ENCODE measurements at regions not wholly inside any gene's neighbourhood (a gene's known extent, or its start where the extent isn't known, plus 50 kb on each side); places are given as distances from the start of the nearest gene placed in this dataset.

GRCh38 chr6:98471444-98471843, 362.9 kb upstream of the POU3F2 start:
- no TSS peak for BruUV-seq (replicated peaks)
- TF ChIP-seq SP1 (IDR thresholded peaks at IDR 0.05; ENCODE audit: low read depth): no peak
- no peak for TF ChIP-seq EGR1 (IDR thresholded peaks at IDR 0.05; ENCODE audit: low read depth)

GRCh38 chr6:98477231-98477630, 357.1 kb upstream of the POU3F2 start:
- intact Hi-C loops (cut with micrococcal nuclease): no loop called here
- RAD21 ChIA-PET (ENCODE audit: low non-redundant PET in 1 of 2, low total read pairs in 2 of 2, uncharacterized antibody in 2 of 2, unreplicated experiment in 2 of 2): no interaction called here
- no peak for DNase-seq (ENCODE audit: low read depth, low spot score)
- no peaks in the 10 kb centered on the region for H3K79me2 ChIP-seq (ENCODE audit: insufficient read depth, low read length)
- no peak overlapping the region for H3K9ac ChIP-seq (ENCODE audit: low read length)
- no peak overlapping the region for H2AFZ ChIP-seq (ENCODE audit: low read depth, low read length, poor library complexity, severe bottlenecking)
- H3K9me2 ChIP-seq (ENCODE audit: insufficient read depth): no peaks in the 10 kb centered on the region
- no peak overlapping the region for H3K4me2 ChIP-seq (ENCODE audit: low read length)
- no TSS peak for BruUV-seq (replicated peaks)
- no peaks in the 10 kb centered on the region for H4K20me1 ChIP-seq (ENCODE audit: insufficient read depth)
- ATAC-seq: no peak
- H3K4me3 ChIP-seq (replicated peaks in 1 of 2; ENCODE audit: low read depth in 1 of 2, low read length in 2 of 2): no peak overlapping the region
- H3K27ac ChIP-seq (ENCODE audit: low read depth, low read length): no peak overlapping the region
- POLR2A ChIA-PET: no interaction called here
- no peaks in the 10 kb centered on the region for H3K9me3 ChIP-seq (ENCODE audit: control insufficient read depth in 1 of 2, insufficient read depth in 1 of 2, low read depth in 1 of 2, low read length in 2 of 2)
- H3K4me1 ChIP-seq (ENCODE audit: control insufficient read depth in 1 of 2, insufficient read depth in 2 of 2, low read length in 2 of 2): no peaks in the 10 kb centered on the region
- H3K27me3 ChIP-seq (ENCODE audit: insufficient read depth, low read length): no peaks in the 10 kb centered on the region
- no peaks in the 10 kb centered on the region for H3K36me3 ChIP-seq (ENCODE audit: control insufficient read depth in 1 of 2, insufficient read depth in 2 of 2, low read length in 2 of 2)
- CTCF ChIA-PET: no interaction called here
- TF ChIP-seq EGR1 (IDR thresholded peaks at IDR 0.05; ENCODE audit: low read depth) (no peak), CTCF (IDR thresholded peaks at IDR 0.05 in 2 of 3, conservative IDR thresholded peaks at IDR 0.05 in 1 of 3; ENCODE audit: borderline replicate concordance in 1 of 3, insufficient read depth in 1 of 3, low read depth in 2 of 3, low read length in 2 of 3) (no peak), ZNF274 (IDR thresholded peaks at IDR 0.05; ENCODE audit: low read depth, low read length) (no peak), TCF7L2 (IDR thresholded peaks at IDR 0.05; ENCODE audit: borderline replicate concordance, extremely low read depth, insufficient read depth, insufficient read length) (no peak), MAX (IDR thresholded peaks at IDR 0.05) (no peak), CBX3 (IDR thresholded peaks at IDR 0.05; ENCODE audit: low read depth) (no peak), SRF (IDR thresholded peaks at IDR 0.05; ENCODE audit: low read depth) (no peak), SIN3A (IDR thresholded peaks at IDR 0.05; ENCODE audit: low read depth) (no peak), POLR2AphosphoS5 (IDR thresholded peaks at IDR 0.05; ENCODE audit: low read depth, low read length) (no peak), SP1 (IDR thresholded peaks at IDR 0.05; ENCODE audit: low read depth) (no peak), FOSL1 (IDR thresholded peaks at IDR 0.05; ENCODE audit: low read depth) (no peak), POLR2A (IDR thresholded peaks at IDR 0.05; ENCODE audit: borderline replicate concordance, extremely low read depth, insufficient read depth, insufficient read length) (no peak), RAD21 (IDR thresholded peaks at IDR 0.05; ENCODE audit: low read depth) (no peak), ZBTB33 (IDR thresholded peaks at IDR 0.05; ENCODE audit: extremely low read depth, insufficient replicate concordance, low read length) (no peak), JUND (IDR thresholded peaks at IDR 0.05) (no peak), YY1 (IDR thresholded peaks at IDR 0.05; ENCODE audit: extremely low read depth, insufficient replicate concordance, low read depth, low read length) (no peak), ATF3 (IDR thresholded peaks at IDR 0.05) (no peak), EZH2phosphoT487 (IDR thresholded peaks at IDR 0.05; ENCODE audit: borderline replicate concordance) (no peak)

More at GRCh38 chr6:98471444-98471843, 362.9 kb upstream of the POU3F2 start:
- DNase-seq (ENCODE audit: low read depth, low spot score) (no peak), ATAC-seq (no peak)
- Histone ChIP-seq H3K9me2 (ENCODE audit: insufficient read depth) (no peaks in the 10 kb centered on the region), H3K4me3 (replicated peaks in 1 of 2; ENCODE audit: low read depth in 1 of 2, low read length in 2 of 2) (no peak overlapping the region), H3K27ac (ENCODE audit: low read depth, low read length) (no peak overlapping the region), H4K20me1 (ENCODE audit: insufficient read depth) (no peaks in the 10 kb centered on the region), H3K4me1 (ENCODE audit: control insufficient read depth in 1 of 2, insufficient read depth in 2 of 2, low read length in 2 of 2) (no peaks in the 10 kb centered on the region), H2AFZ (ENCODE audit: low read depth, low read length, poor library complexity, severe bottlenecking) (no peak overlapping the region), H3K4me2 (ENCODE audit: low read length) (no peak overlapping the region), H3K9me3 (ENCODE audit: control insufficient read depth in 1 of 2, insufficient read depth in 1 of 2, low read depth in 1 of 2, low read length in 2 of 2) (no peaks in the 10 kb centered on the region), H3K79me2 (ENCODE audit: insufficient read depth, low read length) (no peaks in the 10 kb centered on the region), H3K36me3 (ENCODE audit: control insufficient read depth in 1 of 2, insufficient read depth in 2 of 2, low read length in 2 of 2) (no peaks in the 10 kb centered on the region), H3K9ac (ENCODE audit: low read length) (no peak overlapping the region), H3K27me3 (ENCODE audit: insufficient read depth, low read length) (no peaks in the 10 kb centered on the region)
- ChIA-PET CTCF (no interaction called here), POLR2A (no interaction called here), RAD21 (ENCODE audit: low non-redundant PET in 1 of 2, low total read pairs in 2 of 2, uncharacterized antibody in 2 of 2, unreplicated experiment in 2 of 2) (no interaction called here)
- intact Hi-C loops (cut with micrococcal nuclease): no loop called here

Data from HCT116 (cell line).